GM18502 (cell line): ENCODE measurements at regions not wholly inside any gene's neighbourhood (a gene's known extent, or its start where the extent isn't known, plus 50 kb on each side); places are given as distances from the start of the nearest gene placed in this dataset.

Experiments
- ATAC-seq: cut with Tn5 transposase; IDR thresholded peaks from one replicate; pipeline ENCODE4 v1.9.1; 2021; ENCODE audit warnings: mild to moderate bottlenecking; ENCODE audit not compliant: unreplicated experiment, poor library complexity

- no peak for ATAC-seq
Measured at GRCh38 chr11:42021911-42022310, 562.5 kb upstream of the LRRC4C start.

- ATAC-seq = no peak
Measured at GRCh38 chr11:42023267-42023666, 563.8 kb upstream of the LRRC4C start.

DNA sequence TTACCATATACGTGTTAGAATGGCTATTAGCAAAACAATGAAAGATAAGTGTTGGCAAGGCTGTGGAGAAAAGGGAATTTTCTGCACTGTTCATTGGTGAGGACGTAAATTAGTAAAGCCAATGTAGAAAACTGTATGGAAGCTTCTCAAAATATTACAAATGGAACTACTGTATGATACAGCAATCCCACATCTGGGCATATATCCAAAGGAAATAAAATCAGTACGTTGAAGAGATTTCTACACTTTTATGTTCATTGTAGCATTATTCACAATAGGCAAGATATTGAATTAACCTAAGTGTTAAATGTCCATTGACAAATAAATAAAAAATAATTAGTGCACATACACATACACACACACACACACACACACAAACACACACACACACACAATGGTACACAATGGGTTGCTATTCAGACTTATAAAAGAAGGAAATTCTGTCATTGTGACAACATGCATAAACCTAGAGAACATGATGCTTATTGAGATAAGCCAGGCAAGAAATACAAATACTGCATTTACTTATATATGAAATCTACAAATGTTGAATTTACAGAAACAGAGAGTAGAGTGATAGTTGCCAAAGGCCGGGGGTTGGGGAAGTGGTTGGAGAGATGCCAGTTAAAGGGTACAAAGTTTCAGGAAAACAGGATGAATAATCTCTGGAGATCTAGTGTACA is 565.8 kb upstream of the LRRC4C start:
- ATAC-seq = no peak

DNA sequence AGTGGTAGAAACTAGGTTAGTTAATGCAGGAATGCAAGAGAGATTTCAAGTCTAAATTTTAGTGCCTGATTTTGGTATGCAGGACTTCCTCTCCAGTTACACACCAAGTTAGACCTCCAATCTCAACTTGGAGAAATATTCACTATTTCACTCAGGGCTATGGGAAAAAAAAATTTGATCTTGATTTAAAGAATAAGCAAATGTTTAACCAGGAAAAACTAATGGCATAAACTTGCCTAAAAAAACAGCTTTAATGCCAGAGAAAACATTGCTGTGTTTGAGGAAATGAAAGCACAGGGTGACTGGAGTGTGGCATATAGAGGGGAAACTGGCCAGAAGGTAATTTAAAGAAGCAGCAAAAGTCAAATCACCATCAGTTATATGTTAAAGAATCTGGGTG is 575.4 kb upstream of the LRRC4C start:
- no peak for ATAC-seq

DNA sequence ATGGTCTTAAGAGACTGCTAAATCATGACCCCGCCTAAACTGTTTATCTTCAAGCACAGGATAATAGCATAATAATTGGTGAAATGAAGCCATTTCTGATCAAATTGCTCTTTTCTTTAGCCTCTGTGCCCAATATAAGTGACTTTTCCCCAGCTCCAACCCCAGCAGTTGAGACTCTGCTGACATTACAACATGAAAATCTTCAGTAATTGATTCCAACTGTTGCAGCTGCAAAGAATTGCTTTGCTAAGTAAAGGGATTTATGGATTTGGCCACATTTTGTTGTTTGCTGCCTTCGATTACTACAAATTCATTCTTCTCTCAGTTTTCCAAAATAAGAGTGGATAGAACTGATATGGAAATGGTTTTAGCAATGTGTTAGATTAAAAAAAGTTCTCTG is 576.7 kb upstream of the LRRC4C start:
- ATAC-seq = no peak

GRCh38 chr11:42043312-42043711 is 583.9 kb upstream of the LRRC4C start:
- ATAC-seq = no peak

DNA sequence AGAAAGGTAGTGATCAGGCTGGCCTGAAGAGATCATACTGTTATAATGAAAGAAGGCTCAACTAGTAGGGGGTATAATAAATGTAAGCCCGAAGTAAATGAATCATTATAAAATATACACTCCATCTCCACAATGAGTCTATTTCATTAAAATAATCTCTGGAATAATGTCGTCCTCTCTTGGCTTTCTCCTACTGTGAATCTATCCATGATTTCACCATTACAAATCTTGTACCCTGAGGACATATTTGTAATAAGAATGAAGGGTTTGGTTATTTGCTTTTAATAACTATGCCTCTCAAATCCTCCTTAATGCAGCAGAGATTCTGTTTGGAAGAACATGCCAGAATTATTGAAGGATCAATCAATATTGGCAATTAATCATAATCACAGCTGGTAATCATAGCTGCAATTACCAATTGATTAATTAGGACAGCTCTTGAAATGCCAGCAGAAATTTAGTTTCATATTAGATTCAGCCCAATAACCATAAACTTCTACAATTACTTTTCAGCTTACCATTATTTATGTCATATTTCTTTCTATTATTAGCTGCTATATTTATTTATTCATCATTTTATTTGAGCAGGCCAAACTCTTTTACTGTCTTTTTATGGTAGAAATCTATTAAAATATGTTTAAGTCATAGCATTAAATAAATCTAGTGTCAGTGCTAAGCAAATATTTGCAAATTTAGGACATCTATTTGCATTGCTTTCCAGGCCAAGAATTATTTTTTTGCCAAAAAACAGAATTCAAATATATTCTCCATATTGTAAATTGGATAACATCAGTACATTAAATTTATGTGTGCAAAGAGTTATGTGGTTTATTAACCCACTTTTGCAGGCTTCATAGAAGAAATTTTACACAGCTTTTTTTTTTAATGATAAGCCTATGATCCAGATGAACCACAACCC is 588.4 kb upstream of the LRRC4C start:
- no peak for ATAC-seq

DNA sequence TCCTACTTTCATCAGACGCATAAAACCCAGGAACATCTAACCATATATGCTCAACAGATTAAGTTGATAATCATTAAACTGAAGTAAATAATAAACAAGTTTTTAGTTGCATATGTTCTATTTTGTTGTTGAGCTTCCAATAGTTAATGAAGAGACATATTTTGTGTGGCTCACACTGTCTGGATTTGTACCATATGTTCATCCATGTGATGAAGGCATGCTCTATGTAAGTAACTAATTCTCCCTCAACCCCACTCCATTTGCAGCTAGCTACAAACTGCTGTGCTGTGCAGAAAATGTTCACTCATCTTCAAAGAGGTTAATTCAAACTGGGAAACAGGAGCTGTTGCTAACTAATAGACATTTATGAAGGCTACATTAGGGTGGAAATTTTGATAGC is 589.7 kb upstream of the LRRC4C start:
- ATAC-seq = no peak

GRCh38 chr11:42049650-42050049 is 590.2 kb upstream of the LRRC4C start:
- ATAC-seq = no peak

DNA sequence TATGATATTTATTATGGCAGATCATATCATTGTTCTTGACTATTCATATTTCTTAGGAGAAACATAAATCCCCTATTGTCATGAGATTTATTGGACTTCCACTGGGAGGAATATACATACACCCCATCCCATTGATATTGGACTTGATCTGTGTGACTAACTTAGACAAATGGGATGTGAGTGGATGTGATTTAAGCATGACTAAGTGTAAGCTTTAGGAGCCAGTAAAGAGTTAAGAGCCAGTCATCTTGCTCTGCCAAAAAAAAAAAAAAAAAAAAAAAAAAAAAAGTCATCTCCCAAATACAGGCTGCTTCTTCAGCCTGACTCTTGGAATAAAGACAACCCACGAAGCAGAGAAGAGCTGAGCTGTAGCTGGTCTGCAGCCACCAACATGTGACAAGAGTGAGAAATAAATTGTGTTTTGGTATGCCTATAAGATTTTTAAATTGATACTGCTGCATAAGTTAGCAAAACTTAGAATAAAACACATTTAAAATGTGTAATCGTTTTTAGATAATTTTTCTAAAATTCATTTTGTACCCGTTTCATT is 595.0 kb upstream of the LRRC4C start:
- ATAC-seq = no peak

- no peak for ATAC-seq
Measured at GRCh38 chr11:42055606-42056005, 596.2 kb upstream of the LRRC4C start.

GRCh38 chr11:42058794-42059193 is 599.3 kb upstream of the LRRC4C start:
- no peak for ATAC-seq

DNA sequence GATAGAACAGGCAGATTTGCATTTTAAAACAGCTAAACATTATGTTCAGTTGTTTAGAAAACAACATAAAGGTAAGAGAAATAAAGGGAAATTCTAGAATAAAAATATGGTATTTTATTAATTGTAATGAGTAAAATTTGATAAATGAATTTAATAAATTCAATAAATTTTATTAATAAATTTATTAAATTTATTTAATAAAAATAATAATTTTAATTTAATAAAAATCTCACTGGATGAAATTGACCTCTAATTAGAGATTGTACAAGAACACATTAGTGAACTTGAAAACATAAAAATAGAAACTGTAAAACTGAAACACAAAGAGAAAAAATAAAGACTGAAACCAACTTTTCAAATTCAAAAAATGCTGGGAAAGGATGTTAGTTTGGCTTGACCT is 605.7 kb upstream of the LRRC4C start:
- no peak for ATAC-seq

DNA sequence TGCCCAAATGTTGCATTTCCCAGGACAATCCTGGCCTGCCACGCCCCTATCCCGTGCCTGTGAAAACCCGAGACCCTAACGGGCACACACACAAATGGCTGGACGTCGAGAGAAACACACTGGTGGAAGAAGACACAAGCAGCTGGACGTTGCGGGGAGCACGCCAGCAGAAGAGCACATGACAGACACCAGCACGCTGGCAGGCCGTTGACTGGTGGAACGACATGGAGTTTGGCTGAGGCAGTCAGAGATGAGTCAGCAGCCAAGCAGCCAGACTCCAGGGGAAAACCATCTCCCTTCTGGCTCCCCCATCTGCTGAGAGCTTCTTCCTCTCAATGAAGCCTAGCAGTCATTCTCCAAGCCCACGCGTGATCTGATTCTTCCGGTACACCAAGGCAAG is 606.7 kb upstream of the LRRC4C start:
- ATAC-seq = no peak

DNA sequence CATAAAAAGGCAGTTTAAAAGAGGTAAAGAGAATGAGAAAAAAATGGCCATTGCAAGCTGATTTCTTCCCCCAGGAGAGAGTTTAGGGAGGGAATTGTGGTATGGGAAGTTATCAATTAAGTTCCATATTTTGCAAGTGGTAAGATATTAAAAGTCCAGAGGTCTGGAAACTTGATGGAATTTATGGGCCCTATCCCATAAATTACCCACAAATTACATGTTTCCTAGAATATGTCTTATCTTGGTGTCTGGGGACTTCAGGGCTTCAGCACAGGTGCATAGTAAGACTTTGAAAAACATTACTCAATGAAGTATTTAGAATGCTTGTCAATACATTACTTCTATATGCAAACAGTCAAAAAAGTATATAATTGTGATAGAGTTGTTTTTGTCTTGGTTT is 614.9 kb upstream of the LRRC4C start:
- ATAC-seq = no peak

DNA sequence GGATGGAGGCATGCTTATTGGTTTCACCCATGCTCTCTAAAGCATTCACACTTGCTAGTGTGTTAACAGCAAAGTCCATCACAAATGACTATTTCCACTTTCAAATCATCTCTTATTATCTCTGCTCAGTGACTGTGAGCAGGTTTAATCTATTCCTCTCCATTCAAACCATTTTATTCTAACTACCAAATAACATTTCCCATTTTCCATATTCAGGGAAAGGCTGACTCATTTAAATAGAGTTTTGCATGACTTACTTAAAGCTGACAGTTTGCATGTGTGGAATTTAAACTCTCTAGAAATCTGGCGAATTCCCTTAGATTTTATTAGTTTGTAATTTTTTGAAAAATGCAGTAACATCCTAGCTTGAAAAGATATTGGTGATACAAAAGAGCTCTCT is 615.7 kb upstream of the LRRC4C start:
- no peak for ATAC-seq

DNA sequence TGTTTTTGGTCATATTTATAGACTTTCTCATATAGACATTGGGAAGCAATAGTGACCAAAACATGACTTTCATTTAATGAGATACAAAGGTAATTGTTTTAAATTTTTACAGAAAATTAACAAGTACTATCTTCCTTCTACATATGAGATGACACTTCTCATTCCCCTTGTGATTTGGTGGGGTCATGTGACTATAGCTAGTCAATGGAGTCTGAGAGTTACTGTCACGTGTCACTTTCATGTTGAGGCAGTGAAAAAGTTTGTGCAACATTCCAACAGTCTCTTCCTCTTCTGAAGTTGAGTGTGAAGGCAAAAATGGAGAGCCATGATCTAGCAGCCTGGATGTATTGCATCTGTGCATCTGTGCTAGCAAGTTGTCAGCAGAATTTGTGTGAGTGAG is 618.3 kb upstream of the LRRC4C start:
- no peak for ATAC-seq

- no peak for ATAC-seq
Measured at GRCh38 chr11:42085736-42086135, 626.3 kb upstream of the LRRC4C start.

- ATAC-seq = no peak
Measured at GRCh38 chr11:42093541-42093940, 634.1 kb upstream of the LRRC4C start.

DNA sequence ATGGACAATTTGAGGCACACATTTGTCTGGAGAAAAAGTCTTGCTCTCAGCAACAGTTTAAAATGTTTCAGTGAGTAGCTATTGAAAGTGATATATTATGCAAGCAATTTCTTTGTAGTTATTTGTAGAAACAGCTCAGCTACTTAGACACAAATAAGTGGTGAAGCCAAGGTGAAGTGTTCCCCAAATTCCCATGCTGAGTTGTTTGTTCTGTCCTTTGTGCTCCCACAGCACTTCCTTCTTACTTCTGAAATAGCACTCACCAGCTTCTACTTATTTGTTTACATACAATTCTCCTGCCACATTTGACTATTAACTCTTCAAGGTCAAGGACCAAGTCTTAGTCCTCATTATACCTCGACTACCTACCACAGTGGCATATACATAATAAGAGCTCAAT is 638.6 kb upstream of the LRRC4C start:
- no peak for ATAC-seq

- no peak for ATAC-seq
Measured at GRCh38 chr11:42112866-42113265, 653.4 kb upstream of the LRRC4C start.
